Liver (tissue), 3 donors: ENCODE measurements at regions not wholly inside any gene's neighbourhood (a gene's known extent, or its start where the extent isn't known, plus 50 kb on each side); places are given as distances from the start of the nearest gene placed in this dataset.

Experiments used
- RAD21 ChIP-seq, 2 donors: IDR thresholded peaks; 2 replicates each; pipeline ENCODE4 v1.6.1; 2016; ENCODE audit warnings: antibody characterized with exemption in 2 of 2, mild to moderate bottlenecking in 2 of 2
- REST ChIP-seq: IDR thresholded peaks from 2 replicates; pipeline ENCODE4 v1.6.1; 2016; ENCODE audit warnings: antibody characterized with exemption, mild to moderate bottlenecking
- RXRA ChIP-seq, 2 donors: IDR thresholded peaks; 2 replicates each; pipeline ENCODE4 v1.6.1; 2017 to 2018; ENCODE audit warnings: antibody characterized with exemption in 2 of 2, mild to moderate bottlenecking in 1 of 2
- TF ChIP-seq, protein P1 (sequence below): fragments of 150-350 bp; IDR thresholded peaks from 2 replicates; pipeline ENCODE4 v1.5.1; 2017; ENCODE audit warnings: improper control_type of control experiment, low read depth, low read length; ENCODE audit not compliant: missing input control
- TF ChIP-seq, protein P2 (sequence below): IDR thresholded peaks from 2 replicates; pipeline ENCODE4 v1.6.1; 2016; ENCODE audit warnings: antibody characterized with exemption
- TF ChIP-seq, protein P3 (sequence below): IDR thresholded peaks from 2 replicates; pipeline ENCODE4 v1.6.1; 2016; ENCODE audit warnings: antibody characterized with exemption
- donor health status: healthy.
- donor health status: healthy.

DNA sequence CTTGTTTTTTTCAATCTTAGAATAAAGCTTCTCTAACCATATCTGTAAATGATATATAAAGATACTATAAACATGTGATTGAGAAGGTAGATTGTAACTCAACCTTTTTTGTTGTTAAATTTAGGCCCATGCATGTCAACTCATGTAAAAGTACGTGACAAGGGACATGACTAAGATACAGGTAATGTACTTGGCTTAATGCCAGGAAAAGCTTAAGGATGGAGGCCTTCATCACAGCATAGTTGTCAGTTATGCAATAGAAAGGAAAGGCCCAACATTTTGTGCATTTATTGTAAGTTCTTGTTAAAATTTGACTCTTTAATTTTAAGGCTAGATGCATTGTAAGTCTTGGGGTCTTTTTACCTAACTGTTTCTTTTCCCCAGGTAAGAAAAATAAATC, 305.1 kb downstream of the LTN1 start:
- TF ChIP-seq, protein P1, sequence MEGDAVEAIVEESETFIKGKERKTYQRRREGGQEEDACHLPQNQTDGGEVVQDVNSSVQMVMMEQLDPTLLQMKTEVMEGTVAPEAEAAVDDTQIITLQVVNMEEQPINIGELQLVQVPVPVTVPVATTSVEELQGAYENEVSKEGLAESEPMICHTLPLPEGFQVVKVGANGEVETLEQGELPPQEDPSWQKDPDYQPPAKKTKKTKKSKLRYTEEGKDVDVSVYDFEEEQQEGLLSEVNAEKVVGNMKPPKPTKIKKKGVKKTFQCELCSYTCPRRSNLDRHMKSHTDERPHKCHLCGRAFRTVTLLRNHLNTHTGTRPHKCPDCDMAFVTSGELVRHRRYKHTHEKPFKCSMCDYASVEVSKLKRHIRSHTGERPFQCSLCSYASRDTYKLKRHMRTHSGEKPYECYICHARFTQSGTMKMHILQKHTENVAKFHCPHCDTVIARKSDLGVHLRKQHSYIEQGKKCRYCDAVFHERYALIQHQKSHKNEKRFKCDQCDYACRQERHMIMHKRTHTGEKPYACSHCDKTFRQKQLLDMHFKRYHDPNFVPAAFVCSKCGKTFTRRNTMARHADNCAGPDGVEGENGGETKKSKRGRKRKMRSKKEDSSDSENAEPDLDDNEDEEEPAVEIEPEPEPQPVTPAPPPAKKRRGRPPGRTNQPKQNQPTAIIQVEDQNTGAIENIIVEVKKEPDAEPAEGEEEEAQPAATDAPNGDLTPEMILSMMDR = no peak
- TF ChIP-seq, protein P2, sequence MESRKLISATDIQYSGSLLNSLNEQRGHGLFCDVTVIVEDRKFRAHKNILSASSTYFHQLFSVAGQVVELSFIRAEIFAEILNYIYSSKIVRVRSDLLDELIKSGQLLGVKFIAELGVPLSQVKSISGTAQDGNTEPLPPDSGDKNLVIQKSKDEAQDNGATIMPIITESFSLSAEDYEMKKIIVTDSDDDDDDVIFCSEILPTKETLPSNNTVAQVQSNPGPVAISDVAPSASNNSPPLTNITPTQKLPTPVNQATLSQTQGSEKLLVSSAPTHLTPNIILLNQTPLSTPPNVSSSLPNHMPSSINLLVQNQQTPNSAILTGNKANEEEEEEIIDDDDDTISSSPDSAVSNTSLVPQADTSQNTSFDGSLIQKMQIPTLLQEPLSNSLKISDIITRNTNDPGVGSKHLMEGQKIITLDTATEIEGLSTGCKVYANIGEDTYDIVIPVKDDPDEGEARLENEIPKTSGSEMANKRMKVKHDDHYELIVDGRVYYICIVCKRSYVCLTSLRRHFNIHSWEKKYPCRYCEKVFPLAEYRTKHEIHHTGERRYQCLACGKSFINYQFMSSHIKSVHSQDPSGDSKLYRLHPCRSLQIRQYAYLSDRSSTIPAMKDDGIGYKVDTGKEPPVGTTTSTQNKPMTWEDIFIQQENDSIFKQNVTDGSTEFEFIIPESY = no peak
- TF ChIP-seq, protein P3, sequence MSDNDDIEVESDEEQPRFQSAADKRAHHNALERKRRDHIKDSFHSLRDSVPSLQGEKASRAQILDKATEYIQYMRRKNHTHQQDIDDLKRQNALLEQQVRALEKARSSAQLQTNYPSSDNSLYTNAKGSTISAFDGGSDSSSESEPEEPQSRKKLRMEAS = no peak
- TF ChIP-seq RXRA (IDR thresholded peaks at IDR 0.05) (no peak), RAD21 (IDR thresholded peaks at IDR 0.05) (no peak), REST (no peak)
